ENCODE measurements at regions not wholly inside any gene's neighbourhood (a gene's known extent, or its start where the extent isn't known, plus 50 kb on each side); places are given as distances from the start of the nearest gene placed in this dataset.

- ATAC-seq (no peak), DNase-seq (no peak), FAIRE-seq (no peak)
- no peaks in the 10 kb centered on the region for H3K27me3 ChIP-seq
- 86 to 91% methylated on average over 2 of the region's 2 CpGs for WGBS, 2 donors
- TF ChIP-seq CTCF (IDR thresholded peaks at IDR 0.05) = no peak
- H3K4me3 ChIP-seq = no peak overlapping the region
- H3K9me3 ChIP-seq = no peaks in the 10 kb centered on the region
- no peaks in the 10 kb centered on the region for H3K4me1 ChIP-seq
- intact Hi-C loops (cut with DNase I) = no loop called here
- no peak overlapping the region for H3K27ac ChIP-seq
- H3K36me3 ChIP-seq = no peaks in the 10 kb centered on the region
These were observed 59.7 kb upstream of the ASIP start for GRCh38 chr20:34181484-34181883.

- no peak overlapping the region for H3K27ac ChIP-seq
- no peaks in the 10 kb centered on the region for H3K4me1 ChIP-seq
- no peaks in the 10 kb centered on the region for H3K27me3 ChIP-seq
- no peak overlapping the region for H3K4me3 ChIP-seq
- 73 to 76% methylated on average over 9 of the region's 9 CpGs for WGBS, 2 donors
- TF ChIP-seq CTCF (IDR thresholded peaks at IDR 0.05) = no peak
- DNase-seq = no peak
- no peak for FAIRE-seq
- intact Hi-C loops (cut with DNase I) = no loop called here
- H3K36me3 ChIP-seq = no peaks in the 10 kb centered on the region
- no peaks in the 10 kb centered on the region for H3K9me3 ChIP-seq
- no peak for ATAC-seq
These were observed 55.2 kb upstream of the ASIP start for GRCh38 chr20:34185766-34186620.

GRCh38 chr20:34189572-34190163, 51.6 kb upstream of the ASIP start:
- FAIRE-seq = no peak
- H3K4me1 ChIP-seq = no peaks in the 10 kb centered on the region
- no peaks in the 10 kb centered on the region for H3K9me3 ChIP-seq
- ATAC-seq = no peak
- H3K4me3 ChIP-seq = no peak overlapping the region
- intact Hi-C loops (cut with DNase I) = no loop called here
- 62 to 78% methylated on average over 8 of the region's 8 CpGs for WGBS, 2 donors
- no peaks in the 10 kb centered on the region for H3K27me3 ChIP-seq
- no peak overlapping the region for H3K27ac ChIP-seq
- DNase-seq = no peak
- H3K36me3 ChIP-seq = no peaks in the 10 kb centered on the region
- TF ChIP-seq CTCF (IDR thresholded peaks at IDR 0.05) = no peak

- intact Hi-C loops (cut with DNase I) = no loop called here
- WGBS, 2 donors = 33 to 46% methylated on average over 3 of the region's 3 CpGs
- ATAC-seq (no peak), DNase-seq (no peak), FAIRE-seq (no peak)
- H3K27ac ChIP-seq = no peak overlapping the region
- no peaks in the 10 kb centered on the region for H3K27me3 ChIP-seq
- TF ChIP-seq CTCF (IDR thresholded peaks at IDR 0.05) = no peak
- H3K4me1 ChIP-seq = no peaks in the 10 kb centered on the region
- no peak overlapping the region for H3K4me3 ChIP-seq
- H3K9me3 ChIP-seq = no peaks in the 10 kb centered on the region
- H3K36me3 ChIP-seq = no peaks in the 10 kb centered on the region
These were observed 51.0 kb upstream of the ASIP start for GRCh38 chr20:34190262-34190661.

- no peaks in the 10 kb centered on the region for H3K27me3 ChIP-seq
- H3K27ac ChIP-seq = no peak overlapping the region
- FAIRE-seq (no peak), ATAC-seq (peak; percentile 85 to 99 (median 97)), DNase-seq (peak; percentile 41 to 76 (median 59))
- 7 to 9% methylated on average over 3 of the region's 3 CpGs for WGBS, 2 donors
- intact Hi-C loops (cut with DNase I) = no loop called here
- H3K9me3 ChIP-seq = no peaks in the 10 kb centered on the region
- H3K36me3 ChIP-seq = no peaks in the 10 kb centered on the region
- TF ChIP-seq CTCF (IDR thresholded peaks at IDR 0.05) = peak in 3 of 4 donors; percentile 29 to 40 (median 34)
- no peak overlapping the region for H3K4me3 ChIP-seq
- no peaks in the 10 kb centered on the region for H3K4me1 ChIP-seq
These were observed 50.5 kb upstream of the ASIP start for GRCh38 chr20:34190679-34191090.
